Esophagus muscularis mucosa (tissue), 3 donors: ENCODE measurements at regions not wholly inside any gene's neighbourhood (a gene's known extent, or its start where the extent isn't known, plus 50 kb on each side); places are given as distances from the start of the nearest gene placed in this dataset.

Experiments
- CTCF ChIP-seq, 3 experiments: fragments of 200-600 bp in 2 of 3; fragments of 450-650 bp in 1 of 3; sonication (generic) in 2 of 3; IDR thresholded peaks; one replicate each; pipeline ENCODE4 v1.5.1; 2017 to 2019; ENCODE audit warnings: antibody characterized with exemption in 3 of 3, mild to moderate bottlenecking in 2 of 3, moderate library complexity in 1 of 3
- POLR2AphosphoS5 ChIP-seq, 2 donors: sonication (generic); formaldehyde crosslinking; IDR thresholded peaks; one replicate each; pipeline ENCODE4 v1.6.1; 2017; ENCODE audit warnings: antibody characterized with exemption in 2 of 2

DNA sequence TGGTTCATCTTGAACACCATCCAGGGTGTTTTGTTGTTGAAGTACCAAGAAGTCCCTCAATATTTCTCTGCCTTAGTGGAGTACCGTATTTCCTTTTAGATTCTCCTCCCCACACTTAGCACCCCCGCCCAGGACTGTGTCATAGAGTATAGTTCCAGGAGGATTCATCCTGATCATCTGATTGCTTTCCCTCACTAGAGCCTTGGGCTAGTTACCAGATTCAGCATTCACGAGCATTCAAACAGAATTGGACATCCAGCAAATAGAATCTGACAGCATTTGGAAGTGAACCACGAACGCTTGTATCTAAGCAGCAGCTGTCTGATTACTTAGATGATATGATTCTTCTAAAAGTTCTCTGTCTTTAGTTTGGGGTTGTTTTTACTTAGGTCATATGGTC lies 248.1 kb upstream of the TAS2R1 start:
- TF ChIP-seq CTCF (IDR thresholded peaks at IDR 0.05) (no peak), POLR2AphosphoS5 (IDR thresholded peaks at IDR 0.05) (no peak)
